ENCODE measurements at regions not wholly inside any gene's neighbourhood (a gene's known extent, or its start where the extent isn't known, plus 50 kb on each side); places are given as distances from the start of the nearest gene placed in this dataset.

DNA sequence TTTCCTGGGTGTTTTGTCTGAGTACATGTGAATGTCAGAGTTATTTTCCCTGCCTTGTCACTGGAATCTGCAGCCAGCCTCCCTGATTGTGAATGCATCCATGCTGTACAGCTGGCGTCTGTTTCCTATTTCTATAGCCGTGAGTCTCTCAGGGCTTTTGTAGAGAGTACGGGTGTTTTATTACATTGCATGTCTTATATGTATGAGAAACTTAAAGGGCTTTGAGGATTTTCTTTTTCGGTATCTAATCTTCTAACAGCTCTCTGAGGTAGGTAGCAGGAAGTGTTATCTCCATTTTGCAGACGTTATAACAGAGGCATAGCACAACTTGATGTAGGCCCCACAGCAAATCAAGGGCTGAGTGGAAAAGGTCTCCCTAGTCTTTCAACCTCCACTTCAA, 272.9 kb downstream of the PRL start:
- TF ChIP-seq, protein P1, sequence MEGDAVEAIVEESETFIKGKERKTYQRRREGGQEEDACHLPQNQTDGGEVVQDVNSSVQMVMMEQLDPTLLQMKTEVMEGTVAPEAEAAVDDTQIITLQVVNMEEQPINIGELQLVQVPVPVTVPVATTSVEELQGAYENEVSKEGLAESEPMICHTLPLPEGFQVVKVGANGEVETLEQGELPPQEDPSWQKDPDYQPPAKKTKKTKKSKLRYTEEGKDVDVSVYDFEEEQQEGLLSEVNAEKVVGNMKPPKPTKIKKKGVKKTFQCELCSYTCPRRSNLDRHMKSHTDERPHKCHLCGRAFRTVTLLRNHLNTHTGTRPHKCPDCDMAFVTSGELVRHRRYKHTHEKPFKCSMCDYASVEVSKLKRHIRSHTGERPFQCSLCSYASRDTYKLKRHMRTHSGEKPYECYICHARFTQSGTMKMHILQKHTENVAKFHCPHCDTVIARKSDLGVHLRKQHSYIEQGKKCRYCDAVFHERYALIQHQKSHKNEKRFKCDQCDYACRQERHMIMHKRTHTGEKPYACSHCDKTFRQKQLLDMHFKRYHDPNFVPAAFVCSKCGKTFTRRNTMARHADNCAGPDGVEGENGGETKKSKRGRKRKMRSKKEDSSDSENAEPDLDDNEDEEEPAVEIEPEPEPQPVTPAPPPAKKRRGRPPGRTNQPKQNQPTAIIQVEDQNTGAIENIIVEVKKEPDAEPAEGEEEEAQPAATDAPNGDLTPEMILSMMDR (IDR thresholded peaks at IDR 0.05; ENCODE audit: low read length): no peak
- no peak for TF ChIP-seq EZH2 (IDR thresholded peaks at IDR 0.05; ENCODE audit: borderline replicate concordance, low read length)

Data from OCI-LY1 (cell line).